SK-N-MC (cell line): ENCODE measurements at regions not wholly inside any gene's neighbourhood (a gene's known extent, or its start where the extent isn't known, plus 50 kb on each side); places are given as distances from the start of the nearest gene placed in this dataset.

Experiments
- DNase-seq: peaks from one replicate; pipeline ENCODE4 v3.0.0-alpha.2; 2011; ENCODE audit warnings: low read depth, low spot score
- H3K27ac ChIP-seq: fragments of 200-600 bp; sonication (generic); 2 replicates; pipeline ENCODE4 v1.5.1; 2016; ENCODE audit warnings: mixed run types
- H3K36me3 ChIP-seq: fragments of 200-600 bp; sonication (generic); 2 replicates; pipeline ENCODE4 v1.6.1; 2017; ENCODE audit warnings: antibody characterized with exemption, low read length, mixed read lengths; ENCODE audit not compliant: insufficient read depth
- H3K4me3 ChIP-seq: fragments of 200-600 bp; sonication (generic); 2 replicates; pipeline ENCODE4 v1.5.1; 2016
- H3K9ac ChIP-seq: fragments of 200-600 bp; sonication (generic); 2 replicates; pipeline ENCODE4 v1.8.0; 2017; ENCODE audit warnings: mixed run types, mixed read lengths; ENCODE audit not compliant: insufficient read length
- H3K9me3 ChIP-seq: fragments of 200-600 bp; sonication (generic); 2 replicates; pipeline ENCODE4 v1.6.1; 2017; ENCODE audit warnings: low read depth, mild to moderate bottlenecking, antibody characterized with exemption, low read length, moderate library complexity, mixed read lengths
- EZH2 ChIP-seq: fragments of 200-600 bp; sonication (generic); IDR thresholded peaks from one replicate; pipeline ENCODE4 v1.6.1; 2017; ENCODE audit warnings: antibody characterized with exemption
- FOXP2 ChIP-seq: optimal IDR thresholded peaks from 2 replicates; pipeline ENCODE3; 2011; ENCODE audit warnings: mild to moderate bottlenecking, moderate library complexity; ENCODE audit not compliant: insufficient read depth; ENCODE audit errors: extremely low read length, control extremely low read depth
- POLR2AphosphoS5 ChIP-seq: IDR thresholded peaks from 2 replicates; pipeline ENCODE4 v1.6.1; 2012; ENCODE audit warnings: mild to moderate bottlenecking, low read depth, low read length, borderline replicate concordance

GRCh38 chr12:132432721-132433577, 57.0 kb upstream of the FBRSL1 start:
- H3K36me3 ChIP-seq = no peaks in the 10 kb centered on the region
- no peaks in the 10 kb centered on the region for H3K9me3 ChIP-seq
- no peak for DNase-seq
- TF ChIP-seq EZH2 (no peak), FOXP2 (no peak), POLR2AphosphoS5 (no peak)
- H3K27ac ChIP-seq = no peak overlapping the region
- no peak overlapping the region for H3K9ac ChIP-seq
- H3K4me3 ChIP-seq = no peak overlapping the region

- no peaks in the 10 kb centered on the region for H3K9me3 ChIP-seq
- no peak overlapping the region for H3K9ac ChIP-seq
- H3K4me3 ChIP-seq = no peak overlapping the region
- no peak overlapping the region for H3K27ac ChIP-seq
- no peak for DNase-seq
- no peak for TF ChIP-seq POLR2AphosphoS5
- no peaks in the 10 kb centered on the region for H3K36me3 ChIP-seq
Measured at GRCh38 chr12:132432126-132432705, 57.7 kb upstream of the FBRSL1 start.

DNA sequence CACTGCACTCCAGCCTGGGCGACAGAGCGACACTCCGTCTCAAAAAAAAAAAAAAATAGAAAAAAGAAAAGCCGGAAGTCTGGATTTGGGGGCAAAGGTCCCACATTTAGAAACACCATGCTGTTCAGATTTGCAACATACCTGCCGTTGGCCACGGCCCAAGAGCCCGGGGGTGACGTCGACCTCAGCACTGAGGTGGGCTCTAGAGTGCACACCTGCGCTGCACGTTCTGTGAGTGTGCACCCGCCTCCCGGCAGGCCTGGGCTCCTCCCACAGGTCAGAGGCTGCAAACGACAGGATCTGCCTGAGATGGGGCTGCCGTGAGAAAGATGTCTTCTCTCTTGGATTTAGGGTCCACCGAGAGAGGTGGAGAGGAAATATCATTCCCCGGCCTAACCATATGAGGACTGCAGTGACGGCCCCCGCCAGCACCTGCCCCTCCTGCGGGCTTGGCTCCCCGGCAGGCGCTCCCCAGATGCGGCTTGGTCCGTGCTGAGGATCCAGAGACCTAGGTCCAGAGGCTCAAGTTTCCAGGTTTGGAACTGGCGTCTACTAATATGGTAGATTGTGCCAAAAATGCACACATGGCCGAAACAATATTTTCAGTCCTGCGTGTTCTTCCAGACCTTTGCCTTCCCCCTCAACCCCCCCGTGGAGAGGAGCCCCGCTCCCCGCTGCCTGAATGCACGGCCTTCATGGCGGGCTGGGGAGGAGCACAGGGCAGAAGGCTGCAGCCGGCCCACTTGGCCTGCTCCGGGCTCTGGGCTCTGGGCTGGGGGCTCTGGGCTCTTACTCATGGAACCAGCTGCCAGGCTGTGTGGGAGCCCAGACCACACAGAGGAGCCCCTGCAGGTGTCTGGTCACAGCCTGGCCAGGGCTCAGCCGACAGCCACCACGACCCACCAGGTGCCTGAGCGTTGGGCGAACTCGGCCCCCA, 58.8 kb upstream of the FBRSL1 start:
- no peak for TF ChIP-seq EZH2
- TF ChIP-seq POLR2AphosphoS5 = no peak
- no peak for TF ChIP-seq FOXP2
- H3K36me3 ChIP-seq = no peaks in the 10 kb centered on the region
- no peak overlapping the region for H3K27ac ChIP-seq
- no peaks in the 10 kb centered on the region for H3K9me3 ChIP-seq
- no peak overlapping the region for H3K4me3 ChIP-seq
- no peak for DNase-seq
- H3K9ac ChIP-seq = no peak overlapping the region

DNA sequence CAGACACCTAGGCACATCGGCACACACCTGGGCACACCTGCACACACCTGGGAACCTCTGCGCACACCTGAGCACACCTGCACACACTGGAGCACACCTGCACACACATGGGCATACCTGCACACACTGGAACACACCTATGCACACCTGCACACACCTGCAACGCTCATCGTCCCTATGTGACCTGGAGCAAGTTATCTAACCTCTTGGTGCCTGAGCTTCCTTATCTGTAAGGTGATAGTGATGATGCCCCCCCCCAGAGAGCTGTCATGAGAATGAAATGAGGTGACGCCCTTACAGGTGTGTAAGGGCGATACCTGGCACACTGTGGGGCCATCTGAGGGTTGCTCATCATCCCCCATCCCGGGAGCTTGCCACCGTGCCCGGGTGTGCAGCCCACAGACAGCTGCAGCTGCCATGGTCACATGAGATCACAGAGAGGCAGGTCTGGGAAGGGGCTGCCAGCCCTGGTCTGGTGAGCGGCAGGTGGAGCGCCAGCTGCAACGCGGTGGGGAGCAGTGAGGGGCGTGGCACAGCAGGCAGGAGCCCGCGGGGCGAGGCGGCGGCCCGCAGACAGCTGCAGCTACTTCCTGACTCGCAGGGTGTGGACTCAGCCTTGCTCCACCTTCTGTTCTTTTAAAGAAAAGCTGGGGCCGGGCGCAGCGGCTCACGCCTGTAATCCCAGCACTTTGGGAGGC, 59.9 kb upstream of the FBRSL1 start:
- Histone ChIP-seq H3K36me3 (no peaks in the 10 kb centered on the region), H3K9ac (no peak overlapping the region), H3K27ac (no peak overlapping the region), H3K9me3 (no peaks in the 10 kb centered on the region), H3K4me3 (peak overlapping the region; percentile 57)
- no peak for DNase-seq
- no peak for TF ChIP-seq FOXP2
- no peak for TF ChIP-seq POLR2AphosphoS5
- TF ChIP-seq EZH2 = no peak

GRCh38 chr12:132429602-132429945, 60.4 kb upstream of the FBRSL1 start:
- TF ChIP-seq EZH2 (no peak), POLR2AphosphoS5 (no peak), FOXP2 (no peak)
- Histone ChIP-seq H3K4me3 (peak overlapping the region; percentile 57), H3K36me3 (no peaks in the 10 kb centered on the region), H3K9me3 (no peaks in the 10 kb centered on the region), H3K27ac (peak overlapping the region; percentile 74; the same call in 1 of the 2 replicates), H3K9ac (no peak overlapping the region)
- peak; percentile 39 for DNase-seq

DNA sequence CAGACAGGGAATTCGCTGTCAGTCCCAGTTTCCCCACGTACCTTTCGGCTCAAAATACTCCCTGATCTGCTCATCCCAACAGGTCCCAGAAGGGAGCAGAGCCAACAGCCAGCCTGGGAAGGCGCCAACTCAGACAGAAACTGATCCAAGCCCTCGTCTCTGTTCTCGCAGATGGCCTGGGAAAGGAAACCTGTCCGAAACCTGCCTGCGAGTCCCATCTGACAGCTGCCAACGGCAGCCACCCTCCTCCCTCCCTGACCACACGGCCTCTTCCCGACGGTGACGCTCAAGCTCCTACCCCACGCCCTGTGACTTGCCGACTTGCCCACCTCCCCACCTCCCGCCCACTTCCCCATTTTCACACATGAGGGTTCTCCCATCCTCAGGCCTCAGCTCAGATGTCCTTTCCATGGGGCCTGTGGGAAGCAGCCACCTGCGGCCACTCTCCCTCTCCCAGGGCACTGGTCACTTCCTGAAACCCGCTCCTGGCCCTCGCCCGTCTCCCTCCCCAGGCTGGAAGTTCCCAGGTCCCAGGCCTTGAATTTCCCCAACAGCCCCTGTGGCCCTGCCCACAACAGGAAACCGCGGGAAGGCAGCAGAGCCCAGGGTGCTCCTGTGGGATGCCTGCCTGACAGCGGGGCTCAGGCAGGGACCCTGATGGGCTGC, 60.9 kb upstream of the FBRSL1 start:
- TF ChIP-seq EZH2 = no peak
- no peak for TF ChIP-seq FOXP2
- TF ChIP-seq POLR2AphosphoS5 = no peak
- Histone ChIP-seq H3K36me3 (no peaks in the 10 kb centered on the region), H3K9me3 (no peaks in the 10 kb centered on the region), H3K4me3 (no peak overlapping the region), H3K9ac (no peak overlapping the region), H3K27ac (peak overlapping the region; percentile 74; the same call in 1 of the 2 replicates)
- no peak for DNase-seq
